HL-60 (cell line): ENCODE measurements at regions not wholly inside any gene's neighbourhood (a gene's known extent, or its start where the extent isn't known, plus 50 kb on each side); places are given as distances from the start of the nearest gene placed in this dataset.

Experiments
- DNase-seq, 2 experiments: peaks; one replicate each; pipeline ENCODE4 v3.0.0-alpha.2; 2010 to 2020; ENCODE audit warnings: low read depth in 1 of 2, low spot score in 1 of 2
- H3K27ac ChIP-seq: fragments of 250-450 bp; sonication (Bioruptor Pico); replicated peaks from 2 replicates; pipeline ENCODE4 v1.5.1; 2020; ENCODE audit warnings: mild to moderate bottlenecking, moderate library complexity
- H3K27me3 ChIP-seq: fragments of 250-450 bp; sonication (Bioruptor Pico); 2 replicates; pipeline ENCODE4 v1.5.1; 2021; ENCODE audit warnings: mild to moderate bottlenecking, moderate library complexity; ENCODE audit not compliant: insufficient read depth, poor library complexity, severe bottlenecking
- H3K4me3 ChIP-seq: replicated peaks from 2 replicates; pipeline ENCODE4 v1.5.1; 2011; ENCODE audit warnings: mild to moderate bottlenecking, control low read depth, low read length; ENCODE audit not compliant: insufficient read depth
- GABPA ChIP-seq: IDR thresholded peaks from 2 replicates; pipeline ENCODE4 v1.6.1; 2012; ENCODE audit warnings: low read depth
- POLR2AphosphoS5 ChIP-seq: IDR thresholded peaks from 2 replicates; pipeline ENCODE4 v1.6.1; 2012; ENCODE audit warnings: low read depth
- SPI1 ChIP-seq: IDR thresholded peaks from 2 replicates; pipeline ENCODE4 v1.6.1; 2012; ENCODE audit warnings: low read depth, mild to moderate bottlenecking, borderline replicate concordance
- TF ChIP-seq, protein P1 (sequence below): IDR thresholded peaks from one replicate; pipeline ENCODE4 v1.5.1; 2011; ENCODE audit warnings: low read length, control low read depth, inconsistent platforms; ENCODE audit not compliant: insufficient read depth
- TF ChIP-seq, protein P2 (sequence below): IDR thresholded peaks from 2 replicates; pipeline ENCODE4 v1.6.1; 2012; ENCODE audit warnings: low read depth; ENCODE audit not compliant: insufficient replicate concordance

GRCh38 chr9:90330231-90330630 lies 312.4 kb downstream of the DIRAS2 start:
- no peak for DNase-seq
- no peak overlapping the region for H3K27ac ChIP-seq
- H3K4me3 ChIP-seq: no peak overlapping the region
- peaks cover 3% of the 10 kb centered on the region for H3K27me3 ChIP-seq
- no peak for TF ChIP-seq SPI1
- no peak for TF ChIP-seq POLR2AphosphoS5
- TF ChIP-seq, protein P1, sequence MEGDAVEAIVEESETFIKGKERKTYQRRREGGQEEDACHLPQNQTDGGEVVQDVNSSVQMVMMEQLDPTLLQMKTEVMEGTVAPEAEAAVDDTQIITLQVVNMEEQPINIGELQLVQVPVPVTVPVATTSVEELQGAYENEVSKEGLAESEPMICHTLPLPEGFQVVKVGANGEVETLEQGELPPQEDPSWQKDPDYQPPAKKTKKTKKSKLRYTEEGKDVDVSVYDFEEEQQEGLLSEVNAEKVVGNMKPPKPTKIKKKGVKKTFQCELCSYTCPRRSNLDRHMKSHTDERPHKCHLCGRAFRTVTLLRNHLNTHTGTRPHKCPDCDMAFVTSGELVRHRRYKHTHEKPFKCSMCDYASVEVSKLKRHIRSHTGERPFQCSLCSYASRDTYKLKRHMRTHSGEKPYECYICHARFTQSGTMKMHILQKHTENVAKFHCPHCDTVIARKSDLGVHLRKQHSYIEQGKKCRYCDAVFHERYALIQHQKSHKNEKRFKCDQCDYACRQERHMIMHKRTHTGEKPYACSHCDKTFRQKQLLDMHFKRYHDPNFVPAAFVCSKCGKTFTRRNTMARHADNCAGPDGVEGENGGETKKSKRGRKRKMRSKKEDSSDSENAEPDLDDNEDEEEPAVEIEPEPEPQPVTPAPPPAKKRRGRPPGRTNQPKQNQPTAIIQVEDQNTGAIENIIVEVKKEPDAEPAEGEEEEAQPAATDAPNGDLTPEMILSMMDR: no peak
- TF ChIP-seq, protein P2, sequence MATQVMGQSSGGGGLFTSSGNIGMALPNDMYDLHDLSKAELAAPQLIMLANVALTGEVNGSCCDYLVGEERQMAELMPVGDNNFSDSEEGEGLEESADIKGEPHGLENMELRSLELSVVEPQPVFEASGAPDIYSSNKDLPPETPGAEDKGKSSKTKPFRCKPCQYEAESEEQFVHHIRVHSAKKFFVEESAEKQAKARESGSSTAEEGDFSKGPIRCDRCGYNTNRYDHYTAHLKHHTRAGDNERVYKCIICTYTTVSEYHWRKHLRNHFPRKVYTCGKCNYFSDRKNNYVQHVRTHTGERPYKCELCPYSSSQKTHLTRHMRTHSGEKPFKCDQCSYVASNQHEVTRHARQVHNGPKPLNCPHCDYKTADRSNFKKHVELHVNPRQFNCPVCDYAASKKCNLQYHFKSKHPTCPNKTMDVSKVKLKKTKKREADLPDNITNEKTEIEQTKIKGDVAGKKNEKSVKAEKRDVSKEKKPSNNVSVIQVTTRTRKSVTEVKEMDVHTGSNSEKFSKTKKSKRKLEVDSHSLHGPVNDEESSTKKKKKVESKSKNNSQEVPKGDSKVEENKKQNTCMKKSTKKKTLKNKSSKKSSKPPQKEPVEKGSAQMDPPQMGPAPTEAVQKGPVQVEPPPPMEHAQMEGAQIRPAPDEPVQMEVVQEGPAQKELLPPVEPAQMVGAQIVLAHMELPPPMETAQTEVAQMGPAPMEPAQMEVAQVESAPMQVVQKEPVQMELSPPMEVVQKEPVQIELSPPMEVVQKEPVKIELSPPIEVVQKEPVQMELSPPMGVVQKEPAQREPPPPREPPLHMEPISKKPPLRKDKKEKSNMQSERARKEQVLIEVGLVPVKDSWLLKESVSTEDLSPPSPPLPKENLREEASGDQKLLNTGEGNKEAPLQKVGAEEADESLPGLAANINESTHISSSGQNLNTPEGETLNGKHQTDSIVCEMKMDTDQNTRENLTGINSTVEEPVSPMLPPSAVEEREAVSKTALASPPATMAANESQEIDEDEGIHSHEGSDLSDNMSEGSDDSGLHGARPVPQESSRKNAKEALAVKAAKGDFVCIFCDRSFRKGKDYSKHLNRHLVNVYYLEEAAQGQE: no peak
- no peak for TF ChIP-seq GABPA

DNA sequence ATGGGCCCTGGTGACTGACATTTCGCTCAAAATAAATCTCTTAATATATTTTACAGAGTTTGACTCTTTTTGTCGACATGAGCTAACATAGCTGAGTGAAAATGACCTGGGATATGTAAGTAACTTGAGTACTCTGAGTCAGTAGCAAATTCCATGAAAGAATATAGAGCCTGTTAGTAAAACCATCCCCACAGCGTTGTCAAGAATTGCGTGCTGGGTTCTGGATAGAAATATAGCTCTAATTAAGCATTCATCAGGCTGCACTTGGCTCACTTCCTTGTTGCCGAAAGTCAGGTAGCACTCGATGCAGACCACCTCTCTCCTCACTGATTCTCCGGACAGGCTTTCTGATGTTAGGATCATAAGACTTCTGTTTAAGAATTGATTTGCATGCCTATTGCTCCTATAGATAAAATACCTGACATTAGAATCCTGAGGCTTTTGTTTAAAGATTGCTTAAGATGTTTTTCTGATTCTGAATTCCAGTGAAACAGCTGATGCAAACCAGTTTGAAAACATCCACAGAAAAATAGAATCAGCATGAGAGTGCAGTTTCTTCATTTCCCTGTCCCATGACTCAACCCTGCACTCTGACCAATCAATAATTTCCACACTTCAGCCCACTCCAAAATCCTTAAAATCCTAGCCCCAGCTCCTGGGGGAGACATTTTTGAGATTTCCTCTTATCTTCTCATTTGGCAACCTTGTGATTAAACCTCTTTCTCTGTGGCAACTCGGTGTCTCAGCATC lies 310.6 kb downstream of the DIRAS2 start:
- H3K27ac ChIP-seq: no peak overlapping the region
- H3K27me3 ChIP-seq: peaks cover 3% of the 10 kb centered on the region
- no peak overlapping the region for H3K4me3 ChIP-seq
- TF ChIP-seq SPI1: no peak
- TF ChIP-seq, protein P2: no peak
- TF ChIP-seq GABPA: no peak
- no peak for TF ChIP-seq POLR2AphosphoS5
- TF ChIP-seq, protein P1: no peak
- DNase-seq: no peak

DNA sequence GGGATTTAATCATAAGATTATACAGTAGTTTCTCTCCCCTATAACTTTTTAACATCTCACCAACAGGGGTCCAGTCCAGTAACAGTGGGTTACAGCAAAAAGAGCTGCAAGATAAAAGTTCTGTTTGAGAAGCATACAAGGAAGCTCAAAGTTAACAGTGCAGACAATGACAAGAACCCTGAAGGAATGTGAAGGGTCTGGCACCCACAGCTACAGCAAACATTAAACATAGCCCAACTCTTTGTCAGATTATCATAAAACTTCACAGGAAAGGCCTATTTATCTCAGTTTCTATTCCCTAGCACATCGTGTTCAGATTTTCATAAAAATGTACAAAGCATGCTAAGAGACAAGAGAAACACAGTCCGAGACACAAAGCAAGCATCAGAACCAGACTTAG lies 309.4 kb downstream of the DIRAS2 start:
- Histone ChIP-seq H3K27me3 (peaks cover 3% of the 10 kb centered on the region), H3K4me3 (no peak overlapping the region), H3K27ac (no peak overlapping the region)
- TF ChIP-seq SPI1: no peak
- TF ChIP-seq, protein P2: no peak
- TF ChIP-seq POLR2AphosphoS5: no peak
- no peak for TF ChIP-seq GABPA
- TF ChIP-seq, protein P1: no peak
- no peak for DNase-seq
